ENCODE measurements at regions not wholly inside any gene's neighbourhood (a gene's known extent, or its start where the extent isn't known, plus 50 kb on each side); places are given as distances from the start of the nearest gene placed in this dataset.
"Not testable (repeated sequence)": the region's sequence is repeated elsewhere in the genome, so short reads cannot be mapped to it uniquely, and the experiment has no call there.

DNA sequence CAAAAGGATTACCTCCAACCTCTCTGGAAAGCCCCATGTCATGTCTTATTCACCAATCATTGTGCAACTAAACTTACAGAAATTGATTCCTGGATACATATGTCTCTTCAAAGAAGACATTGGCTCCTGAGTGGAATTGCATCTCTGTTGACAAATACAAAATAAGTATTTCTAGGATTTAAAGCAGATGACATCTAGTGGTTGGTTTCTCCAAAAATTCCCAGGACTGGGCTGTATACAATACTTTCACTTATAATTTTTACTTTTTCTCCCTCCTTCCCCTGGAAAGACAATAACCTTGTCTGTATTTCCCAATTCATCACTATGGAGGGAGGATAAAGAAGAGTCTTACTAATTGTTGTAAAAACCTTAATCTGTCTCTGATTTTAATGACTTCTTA lies 1347.4 kb downstream of the NCAM2 start:
- Histone ChIP-seq H3K27me3 (ENCODE audit: insufficient read depth, insufficient read length) (no peaks in the 10 kb centered on the region), H3K4me1 (ENCODE audit: insufficient read depth, insufficient read length) (no peaks in the 10 kb centered on the region), H3K36me3 (ENCODE audit: insufficient read depth, insufficient read length, low read length) (no peaks in the 10 kb centered on the region), H3K4me3 (ENCODE audit: insufficient read length, low read depth) (no peak overlapping the region), H3K9ac (ENCODE audit: insufficient read length, low read depth) (no peak overlapping the region), H3K9me3 (ENCODE audit: insufficient read depth, low read length) (peaks cover 13% of the 10 kb centered on the region; the same call in 1 of the 2 replicates)
- no peak for TF ChIP-seq ZNF274 (IDR thresholded peaks at IDR 0.05; ENCODE audit: low read depth, low read length)
- TF ChIP-seq SUZ12 (IDR thresholded peaks at IDR 0.05; ENCODE audit: extremely low read depth, insufficient read depth, insufficient read length), result no peak
- no peak for TF ChIP-seq YY1 (IDR thresholded peaks at IDR 0.05; ENCODE audit: insufficient read depth, insufficient read length)
- DNase-seq (ENCODE audit: low read depth, low spot score), result no peak

DNA sequence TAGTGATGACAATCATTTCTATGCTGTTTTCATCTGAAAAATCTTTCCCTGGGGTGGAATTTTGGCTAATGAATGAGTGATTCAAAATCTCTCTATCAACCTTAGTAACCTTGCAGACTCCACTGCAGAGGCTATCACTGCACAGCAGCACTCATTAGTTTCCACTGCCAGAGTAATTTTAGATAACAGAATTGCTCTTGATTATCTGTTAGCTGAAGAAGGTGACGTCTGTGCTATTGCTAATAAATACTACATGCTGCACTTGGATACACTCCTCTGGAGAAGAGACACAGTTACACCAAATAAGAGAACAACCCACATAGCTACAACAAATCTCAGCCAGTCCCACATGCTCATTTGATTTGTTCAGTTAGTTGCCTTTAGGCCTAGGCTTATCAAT lies 1348.4 kb downstream of the NCAM2 start:
- H3K4me3 ChIP-seq (ENCODE audit: insufficient read length, low read depth), result no peak overlapping the region
- H3K9me3 ChIP-seq (ENCODE audit: insufficient read depth, low read length), result 0 out of 2 replicates have a peak, but pooled peaks cover 10% of the 10 kb centered on the region
- TF ChIP-seq SUZ12 (IDR thresholded peaks at IDR 0.05; ENCODE audit: extremely low read depth, insufficient read depth, insufficient read length), result no peak
- TF ChIP-seq YY1 (IDR thresholded peaks at IDR 0.05; ENCODE audit: insufficient read depth, insufficient read length), result no peak
- no peak for TF ChIP-seq ZNF274 (IDR thresholded peaks at IDR 0.05; ENCODE audit: low read depth, low read length)
- H3K9ac ChIP-seq (ENCODE audit: insufficient read length, low read depth), result no peak overlapping the region
- H3K36me3 ChIP-seq (ENCODE audit: insufficient read depth, insufficient read length, low read length), result no peaks in the 10 kb centered on the region
- no peaks in the 10 kb centered on the region for H3K4me1 ChIP-seq (ENCODE audit: insufficient read depth, insufficient read length)
- no peak for DNase-seq (ENCODE audit: low read depth, low spot score)
- no peaks in the 10 kb centered on the region for H3K27me3 ChIP-seq (ENCODE audit: insufficient read depth, insufficient read length)

DNA sequence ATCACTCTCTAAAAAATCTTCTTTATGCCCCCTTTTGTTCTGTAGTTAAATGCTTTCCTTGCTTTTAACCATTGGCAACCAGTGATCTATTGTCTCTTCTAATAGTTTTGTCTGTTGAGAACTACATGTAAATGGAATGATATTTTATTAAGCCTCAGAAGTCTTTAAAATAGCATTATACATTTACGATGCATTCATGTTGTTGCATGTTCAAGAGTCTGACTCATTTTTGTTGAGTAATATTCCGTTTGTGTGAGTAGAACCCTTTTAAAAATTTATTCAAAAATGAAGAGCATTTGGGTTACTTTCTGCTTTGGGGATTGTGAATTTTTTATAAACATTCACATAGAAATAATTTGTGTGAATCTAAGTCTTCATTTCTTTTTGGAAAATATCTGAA lies 1352.9 kb downstream of the NCAM2 start:
- no peak overlapping the region for H3K9ac ChIP-seq (ENCODE audit: insufficient read length, low read depth)
- no peaks in the 10 kb centered on the region for H3K9me3 ChIP-seq (ENCODE audit: insufficient read depth, low read length)
- no peak for TF ChIP-seq SUZ12 (IDR thresholded peaks at IDR 0.05; ENCODE audit: extremely low read depth, insufficient read depth, insufficient read length)
- no peak for TF ChIP-seq ZNF274 (IDR thresholded peaks at IDR 0.05; ENCODE audit: low read depth, low read length)
- TF ChIP-seq YY1 (IDR thresholded peaks at IDR 0.05; ENCODE audit: insufficient read depth, insufficient read length), result no peak

DNA sequence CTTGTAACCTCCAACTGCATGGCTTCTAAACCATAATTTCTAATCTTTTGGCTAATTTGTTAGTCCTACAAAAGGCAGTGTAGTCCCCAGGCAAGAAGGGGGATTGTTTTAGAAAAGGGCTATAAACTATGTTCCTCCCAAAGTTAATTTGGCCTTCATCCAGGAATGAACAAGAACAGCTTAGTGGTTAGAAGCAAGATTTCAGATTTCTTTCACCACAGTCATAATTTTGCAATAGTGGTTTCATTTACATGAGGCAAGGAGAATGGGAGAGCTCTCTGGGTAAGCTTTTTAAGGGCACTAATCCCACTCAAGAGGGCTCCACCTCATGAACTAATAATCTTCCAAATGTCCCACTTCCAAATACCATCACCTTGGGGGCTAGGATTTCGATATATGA lies 1353.9 kb downstream of the NCAM2 start:
- DNase-seq (ENCODE audit: low read depth, low spot score), result no peak
- Histone ChIP-seq H3K4me1 (ENCODE audit: insufficient read depth, insufficient read length) (no peaks in the 10 kb centered on the region), H3K27me3 (ENCODE audit: insufficient read depth, insufficient read length) (no peaks in the 10 kb centered on the region), H3K4me3 (ENCODE audit: insufficient read length, low read depth) (no peak overlapping the region), H3K36me3 (ENCODE audit: insufficient read depth, insufficient read length, low read length) (no peaks in the 10 kb centered on the region), H3K9me3 (ENCODE audit: insufficient read depth, low read length) (no peaks in the 10 kb centered on the region), H3K9ac (ENCODE audit: insufficient read length, low read depth) (no peak overlapping the region)
- TF ChIP-seq SUZ12 (IDR thresholded peaks at IDR 0.05; ENCODE audit: extremely low read depth, insufficient read depth, insufficient read length) (no peak), YY1 (IDR thresholded peaks at IDR 0.05; ENCODE audit: insufficient read depth, insufficient read length) (no peak)

More for the DNA sequence above, 1352.9 kb downstream of the NCAM2 start:
- Histone ChIP-seq H3K36me3 (ENCODE audit: insufficient read depth, insufficient read length, low read length) (no peaks in the 10 kb centered on the region), H3K4me3 (ENCODE audit: insufficient read length, low read depth) (no peak overlapping the region), H3K27me3 (ENCODE audit: insufficient read depth, insufficient read length) (no peaks in the 10 kb centered on the region), H3K4me1 (ENCODE audit: insufficient read depth, insufficient read length) (no peaks in the 10 kb centered on the region)
- DNase-seq (ENCODE audit: low read depth, low spot score), result no peak

DNA sequence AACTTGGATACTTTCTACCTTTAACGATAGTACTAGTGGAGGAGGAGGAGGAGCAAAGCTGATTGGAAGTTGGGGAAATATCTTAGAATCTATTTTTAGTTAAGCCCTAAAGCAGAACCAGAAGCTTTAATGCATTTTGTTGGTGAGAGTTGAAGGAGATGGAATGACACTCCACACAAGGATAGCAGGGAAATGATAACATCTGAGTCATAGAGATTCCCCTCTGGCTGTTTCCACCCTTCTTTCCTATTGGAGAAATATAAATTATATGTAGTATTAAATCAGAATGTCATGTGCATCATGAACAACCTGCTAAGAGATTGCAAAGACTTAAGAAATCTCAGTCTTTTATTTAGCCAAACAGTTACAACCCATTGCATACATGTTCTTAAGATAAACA lies 1357.7 kb downstream of the NCAM2 start:
- H3K4me3 ChIP-seq (ENCODE audit: insufficient read length, low read depth), result no peak overlapping the region
- peaks cover 22% of the 10 kb centered on the region for H3K9me3 ChIP-seq (ENCODE audit: insufficient read depth, low read length)
- TF ChIP-seq ZNF274 (IDR thresholded peaks at IDR 0.05; ENCODE audit: low read depth, low read length) (no peak), SUZ12 (IDR thresholded peaks at IDR 0.05; ENCODE audit: extremely low read depth, insufficient read depth, insufficient read length) (no peak), YY1 (IDR thresholded peaks at IDR 0.05; ENCODE audit: insufficient read depth, insufficient read length) (no peak)
- no peak overlapping the region for H3K9ac ChIP-seq (ENCODE audit: insufficient read length, low read depth)
- H3K4me1 ChIP-seq (ENCODE audit: insufficient read depth, insufficient read length), result no peaks in the 10 kb centered on the region
- no peak for DNase-seq (ENCODE audit: low read depth, low spot score)
- H3K27me3 ChIP-seq (ENCODE audit: insufficient read depth, insufficient read length), result no peaks in the 10 kb centered on the region
- no peaks in the 10 kb centered on the region for H3K36me3 ChIP-seq (ENCODE audit: insufficient read depth, insufficient read length, low read length)

DNA sequence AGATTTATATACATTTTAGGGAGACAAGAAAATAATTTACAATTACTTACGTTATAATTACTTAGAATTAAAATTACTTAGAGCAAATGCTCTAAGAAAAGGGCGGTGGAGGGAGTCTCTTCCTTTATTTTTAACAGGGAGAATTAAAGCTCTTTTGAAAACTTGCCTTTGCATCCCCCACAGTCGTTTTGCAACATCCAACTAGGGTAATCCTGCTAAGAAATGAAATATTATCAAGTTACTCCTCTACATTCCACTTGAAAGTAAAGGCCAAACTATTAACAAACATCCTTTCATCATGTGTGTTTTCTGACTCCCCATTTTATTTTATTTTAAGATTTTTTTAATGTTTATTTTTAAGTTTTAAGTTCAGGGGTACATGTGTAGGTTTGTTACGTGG lies 1358.5 kb downstream of the NCAM2 start:
- TF ChIP-seq ZNF274 (IDR thresholded peaks at IDR 0.05; ENCODE audit: low read depth, low read length), result no peak
- TF ChIP-seq YY1 (IDR thresholded peaks at IDR 0.05; ENCODE audit: insufficient read depth, insufficient read length), result no peak
- no peak for TF ChIP-seq SUZ12 (IDR thresholded peaks at IDR 0.05; ENCODE audit: extremely low read depth, insufficient read depth, insufficient read length)
- DNase-seq (ENCODE audit: low read depth, low spot score), result no peak
- H3K36me3 ChIP-seq (ENCODE audit: insufficient read depth, insufficient read length, low read length), result no peaks in the 10 kb centered on the region
- no peak overlapping the region for H3K4me3 ChIP-seq (ENCODE audit: insufficient read length, low read depth)
- H3K9ac ChIP-seq (ENCODE audit: insufficient read length, low read depth), result no peak overlapping the region
- H3K4me1 ChIP-seq (ENCODE audit: insufficient read depth, insufficient read length), result no peaks in the 10 kb centered on the region
- H3K9me3 ChIP-seq (ENCODE audit: insufficient read depth, low read length), result peaks cover 23% of the 10 kb centered on the region
- H3K27me3 ChIP-seq (ENCODE audit: insufficient read depth, insufficient read length), result no peaks in the 10 kb centered on the region

DNA sequence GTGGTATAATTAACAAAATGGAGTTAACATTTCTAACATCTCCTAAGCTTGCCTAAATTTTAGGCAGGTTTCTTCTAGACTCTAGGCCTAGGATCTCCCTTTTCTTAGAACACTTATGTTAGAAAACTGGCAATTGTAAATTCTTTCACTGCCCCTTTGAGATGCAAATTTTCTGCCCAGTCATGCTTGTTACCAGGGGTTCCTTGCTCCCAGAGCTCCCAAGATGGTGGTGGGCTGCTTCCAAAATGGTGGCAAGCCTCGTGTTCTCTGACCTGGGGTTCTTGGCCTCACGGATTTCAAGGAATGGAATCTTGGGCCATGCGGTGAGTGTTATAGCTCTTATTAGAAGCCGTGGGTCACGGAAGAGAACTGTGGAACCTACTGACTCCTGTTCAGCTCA lies 1361.4 kb downstream of the NCAM2 start:
- not testable (repeated sequence) for H3K4me1 ChIP-seq (ENCODE audit: insufficient read depth, insufficient read length); H3K27me3 ChIP-seq (ENCODE audit: insufficient read depth, insufficient read length); DNase-seq (ENCODE audit: low read depth, low spot score); H3K4me3 ChIP-seq (ENCODE audit: insufficient read length, low read depth); H3K9ac ChIP-seq (ENCODE audit: insufficient read length, low read depth); H3K36me3 ChIP-seq (ENCODE audit: insufficient read depth, insufficient read length, low read length)
- peaks cover 48% of the 10 kb centered on the region for H3K9me3 ChIP-seq (ENCODE audit: insufficient read depth, low read length)
- peak; percentile 31 for TF ChIP-seq YY1 (IDR thresholded peaks at IDR 0.05; ENCODE audit: insufficient read depth, insufficient read length)

DNA sequence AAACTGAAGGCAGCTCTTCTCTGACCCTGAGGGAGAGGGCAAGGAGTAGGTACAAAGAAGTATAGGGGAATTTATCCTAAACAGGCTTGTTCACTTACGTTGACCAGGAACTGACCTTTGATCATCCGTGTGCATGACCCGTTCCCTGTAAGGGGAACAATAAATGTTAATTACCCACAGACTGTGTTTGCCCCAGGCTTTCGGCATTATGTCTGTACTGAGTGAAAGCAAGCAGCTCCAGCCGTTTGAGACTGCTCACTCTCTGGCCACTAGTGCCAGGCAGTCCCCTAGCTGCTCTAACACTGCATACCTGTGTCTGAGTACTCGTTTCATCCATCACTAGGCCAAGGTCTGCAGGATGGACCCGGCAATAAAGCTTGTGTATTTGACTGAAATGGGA lies 1365.3 kb downstream of the NCAM2 start:
- TF ChIP-seq SUZ12 (IDR thresholded peaks at IDR 0.05; ENCODE audit: extremely low read depth, insufficient read depth, insufficient read length), result no peak
- TF ChIP-seq ZNF274 (IDR thresholded peaks at IDR 0.05; ENCODE audit: low read depth, low read length), result no peak
- TF ChIP-seq YY1 (IDR thresholded peaks at IDR 0.05; ENCODE audit: insufficient read depth, insufficient read length), result no peak
- Histone ChIP-seq H3K36me3 (ENCODE audit: insufficient read depth, insufficient read length, low read length) (no peaks in the 10 kb centered on the region), H3K9ac (ENCODE audit: insufficient read length, low read depth) (no peak overlapping the region), H3K27me3 (ENCODE audit: insufficient read depth, insufficient read length) (no peaks in the 10 kb centered on the region), H3K9me3 (ENCODE audit: insufficient read depth, low read length) (peaks cover 61% of the 10 kb centered on the region), H3K4me3 (ENCODE audit: insufficient read length, low read depth) (no peak overlapping the region), H3K4me1 (ENCODE audit: insufficient read depth, insufficient read length) (no peaks in the 10 kb centered on the region)
- no peak for DNase-seq (ENCODE audit: low read depth, low spot score)

Data from NT2/D1 (cell line).